ENCODE measurements at regions not wholly inside any gene's neighbourhood (a gene's known extent, or its start where the extent isn't known, plus 50 kb on each side); places are given as distances from the start of the nearest gene placed in this dataset.

GRCh38 chr6:148177589-148178233 is 164.9 kb upstream of the SASH1 start:
- DNase-seq = no peak

- DNase-seq = no peak
These were observed 162.9 kb upstream of the SASH1 start for GRCh38 chr6:148179786-148180185.

- no peak for DNase-seq
These were observed 160.3 kb upstream of the SASH1 start for GRCh38 chr6:148182378-148182777.

GRCh38 chr6:148183776-148184175 is 158.9 kb upstream of the SASH1 start:
- DNase-seq = no peak

DNA sequence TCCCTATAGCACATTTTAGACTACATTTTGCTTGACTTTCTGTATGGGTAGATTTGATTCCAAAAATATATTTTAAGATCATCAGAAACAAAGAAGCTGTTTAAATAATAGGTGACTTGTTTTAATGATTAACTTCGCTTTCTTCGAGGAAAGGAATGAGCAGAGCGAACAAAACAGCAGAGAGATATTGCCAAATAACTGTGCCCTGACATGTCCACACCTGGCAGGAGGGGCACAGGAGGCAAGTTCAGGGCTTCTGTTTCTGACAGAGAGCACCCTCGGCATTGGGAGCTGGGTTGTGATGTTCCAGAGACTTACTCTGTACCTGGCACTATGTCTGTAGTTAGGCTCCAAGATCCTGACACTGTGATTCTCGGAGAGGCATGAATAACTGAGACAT is 155.7 kb upstream of the SASH1 start:
- no peak for DNase-seq

GRCh38 chr6:148192310-148192709 is 150.3 kb upstream of the SASH1 start:
- DNase-seq = no peak

- DNase-seq = no peak
These were observed 149.5 kb upstream of the SASH1 start for GRCh38 chr6:148193063-148193680.

GRCh38 chr6:148195511-148195910 is 147.1 kb upstream of the SASH1 start:
- DNase-seq = no peak

- no peak for DNase-seq
These were observed 143.1 kb upstream of the SASH1 start for GRCh38 chr6:148199584-148199983.

- DNase-seq = no peak
These were observed 142.3 kb upstream of the SASH1 start for GRCh38 chr6:148200293-148200692.

DNA sequence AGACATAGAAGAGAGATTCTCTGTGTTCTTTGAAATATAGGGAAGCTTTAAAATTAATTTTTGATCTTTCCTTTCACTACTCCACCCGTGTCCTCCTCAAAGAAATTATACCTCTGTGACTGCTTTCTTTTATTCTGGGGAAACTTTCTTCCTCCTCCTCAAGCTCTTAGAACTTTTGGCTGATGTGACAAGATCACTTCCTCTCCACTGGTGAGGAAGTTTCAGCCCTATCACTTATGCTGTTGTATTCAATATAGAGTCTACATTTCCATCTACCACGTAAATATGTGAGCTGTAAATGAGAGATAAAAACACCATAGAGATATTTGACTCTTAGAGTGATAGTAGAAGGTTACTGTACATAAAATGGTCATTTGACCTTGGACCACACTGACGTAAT is 141.9 kb upstream of the SASH1 start:
- DNase-seq = no peak

- no peak for DNase-seq
These were observed 139.2 kb upstream of the SASH1 start for GRCh38 chr6:148203281-148203925.

- peak in 1 of 4 experiments; percentile 3 for DNase-seq
These were observed 138.7 kb upstream of the SASH1 start for GRCh38 chr6:148203970-148204369.

DNA sequence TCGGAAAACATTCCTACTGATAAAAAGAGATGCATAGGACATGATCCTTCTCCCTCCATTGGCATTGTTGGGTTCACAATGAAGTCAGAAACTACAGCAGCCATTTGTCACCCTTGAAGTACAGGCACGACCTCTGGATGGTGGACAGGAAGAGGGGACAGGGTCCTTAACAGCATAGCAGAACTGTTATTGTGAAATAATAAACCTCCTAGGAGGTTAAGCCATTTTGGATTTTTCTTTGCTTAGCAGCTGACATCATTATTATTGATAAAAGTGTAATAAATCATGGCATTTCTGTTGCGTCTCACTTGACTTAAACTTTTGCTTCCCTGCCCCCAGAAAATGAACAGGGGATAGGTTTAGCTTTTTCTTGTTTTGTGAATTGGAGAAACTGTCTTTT is 134.3 kb upstream of the SASH1 start:
- DNase-seq = no peak

DNA sequence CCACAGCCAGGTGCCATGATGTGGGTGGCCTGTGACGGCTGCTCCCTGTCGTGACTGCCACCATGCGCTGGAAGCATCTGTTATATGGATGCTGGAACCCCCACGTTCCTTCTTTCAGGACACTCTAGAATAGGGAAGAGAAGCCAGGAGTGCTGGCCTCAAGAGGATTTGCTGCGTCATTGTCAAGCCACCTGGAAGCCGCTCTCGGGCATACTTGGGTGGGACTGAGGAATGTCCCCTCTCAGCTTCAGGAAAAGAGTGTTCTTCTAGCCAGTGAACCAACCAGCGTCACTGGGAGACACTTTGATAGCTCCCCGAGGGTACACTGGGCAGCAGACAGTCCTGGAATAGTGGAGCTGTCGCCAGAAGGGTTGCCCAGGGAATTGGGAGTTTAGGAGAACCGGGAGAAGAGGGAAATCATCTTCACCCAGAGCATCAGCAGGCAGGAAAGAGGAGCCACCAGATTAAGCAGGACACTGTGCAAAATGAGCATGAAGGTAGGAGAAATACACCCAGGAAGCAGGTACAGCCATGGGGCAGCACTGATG is 130.8 kb upstream of the SASH1 start:
- no peak for DNase-seq

GRCh38 chr6:148212366-148212765 is 130.3 kb upstream of the SASH1 start:
- DNase-seq = no peak

DNA sequence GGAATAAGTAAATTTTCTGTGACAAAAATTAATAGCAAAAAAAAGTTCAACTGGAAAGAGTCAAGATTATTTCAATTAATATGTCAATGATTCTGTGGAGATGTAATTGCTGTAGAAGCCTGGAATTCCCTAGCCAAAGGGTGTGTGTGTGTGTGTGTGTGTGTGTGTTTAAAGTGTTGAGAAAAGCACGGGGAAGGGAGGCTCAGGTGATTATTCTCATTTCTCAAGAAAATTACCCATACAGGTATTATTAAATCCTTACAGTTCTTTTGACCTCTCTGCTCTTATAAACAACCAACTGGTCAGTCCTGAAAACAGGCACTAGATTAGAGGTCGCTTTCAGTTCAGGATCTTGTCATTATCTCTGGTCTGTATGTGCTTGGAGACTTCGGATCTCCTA is 129.3 kb upstream of the SASH1 start:
- no peak for DNase-seq

DNA sequence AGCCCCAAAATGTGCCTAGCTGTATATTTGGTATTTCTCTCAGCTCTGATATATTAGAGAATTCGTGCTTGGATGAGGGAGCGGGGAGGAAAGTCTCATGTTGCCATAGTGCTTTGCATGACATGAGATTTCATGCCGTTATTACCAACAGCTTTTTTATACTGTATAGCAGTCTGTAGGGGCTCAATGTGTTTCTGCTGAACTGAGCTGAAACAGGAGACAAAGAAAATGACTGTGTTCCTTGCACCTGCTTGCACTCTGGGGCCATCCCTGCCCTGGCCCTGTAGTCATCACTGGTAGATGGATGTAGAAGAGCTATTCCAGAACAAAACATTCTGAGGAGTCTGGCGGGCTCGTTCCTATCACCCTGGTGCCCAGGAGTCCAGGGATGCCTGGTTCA is 128.0 kb upstream of the SASH1 start:
- DNase-seq = no peak

- DNase-seq = no peak
These were observed 125.6 kb upstream of the SASH1 start for GRCh38 chr6:148217051-148217450.

DNA sequence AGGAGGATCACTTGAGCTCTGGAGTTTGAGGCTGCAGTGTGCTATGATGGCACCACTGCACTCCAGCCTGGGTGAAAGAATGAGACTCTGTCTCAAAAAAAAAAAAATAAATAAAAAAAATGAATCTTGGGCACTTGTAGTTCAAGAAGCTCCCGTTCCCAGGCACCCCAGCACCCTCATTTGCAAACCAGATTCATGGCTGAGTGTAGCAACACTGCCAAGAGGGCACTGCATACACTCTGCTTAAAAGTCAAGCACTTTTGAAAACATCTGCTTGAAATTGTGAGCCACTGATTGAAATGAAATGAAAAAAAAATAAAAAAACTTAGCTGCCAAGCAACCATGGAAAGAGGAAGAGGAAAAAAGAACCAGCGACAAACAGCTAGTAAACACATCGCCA is 124.7 kb upstream of the SASH1 start:
- no peak for DNase-seq

- no peak for DNase-seq
These were observed 123.9 kb upstream of the SASH1 start for GRCh38 chr6:148218542-148219258.

DNA sequence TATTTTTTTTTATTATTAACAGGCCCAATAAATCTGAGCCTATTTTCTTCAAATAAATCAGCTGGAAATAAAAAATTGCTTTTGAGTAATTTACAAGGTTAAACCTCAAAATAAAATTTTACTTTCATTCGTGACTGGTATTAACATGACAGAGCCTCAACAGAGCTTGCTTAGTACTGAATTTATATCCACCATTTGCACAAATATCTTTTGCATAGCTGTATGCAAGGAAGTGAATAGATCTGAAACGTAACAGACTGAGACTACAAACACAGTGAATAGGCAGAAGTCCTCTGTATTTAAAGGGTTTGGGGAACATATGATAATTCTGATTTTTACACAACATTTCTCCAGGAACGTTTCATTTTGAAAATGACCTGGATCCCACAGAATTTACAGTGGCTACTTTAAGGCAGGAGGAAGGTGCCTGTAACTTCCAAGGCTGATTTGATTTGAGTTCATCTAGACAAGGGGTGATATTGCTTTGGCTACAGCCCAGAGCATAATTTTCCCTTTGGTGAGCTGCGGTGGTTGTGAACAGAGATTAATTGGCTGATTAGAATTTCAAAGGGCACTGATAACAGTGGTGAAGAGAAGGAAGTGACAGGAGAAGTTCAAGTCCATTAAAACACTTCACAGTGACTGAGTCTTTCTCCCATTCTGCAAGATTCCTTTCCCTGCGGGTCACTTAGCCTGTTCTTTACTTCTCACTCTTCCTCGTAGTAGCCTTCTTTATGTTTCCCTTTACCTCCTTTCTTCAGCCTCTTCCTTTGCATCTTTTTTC is 121.2 kb upstream of the SASH1 start:
- DNase-seq = no peak

GRCh38 chr6:148222376-148222775 is 120.3 kb upstream of the SASH1 start:
- DNase-seq = no peak
